CD4-positive, alpha-beta memory T cell (primary cell): ENCODE measurements at regions not wholly inside any gene's neighbourhood (a gene's known extent, or its start where the extent isn't known, plus 50 kb on each side); places are given as distances from the start of the nearest gene placed in this dataset.

Experiments used
- CTCF ChIA-PET: fragments of 350-600 bp; sonication (Branson Sonifier 250); formaldehyde crosslinking; loops from one replicate; lab custom pipeline; 2021; ENCODE audit warnings: inconsistent platforms; ENCODE audit not compliant: partially characterized antibody; lab: Charles Lee
- POLR2A ChIA-PET: fragments of 350-600 bp; sonication (Branson Sonifier 250); formaldehyde crosslinking; loops from one replicate; lab custom pipeline; 2021; ENCODE audit not compliant: partially characterized antibody; lab: Charles Lee
- DNase-seq, 5 donors: peaks; one replicate each; pipeline versions ENCODE4 v3.0.0 to v3.0.0-alpha.2; 2020 to 2022; ENCODE audit warnings: mixed read lengths in 1 of 5
- H3K27ac ChIP-seq: one replicate; pipeline ENCODE4 v1.7.0; 2013; ENCODE audit warnings: low read depth, low read length
- H3K27me3 ChIP-seq: 2 replicates; pipeline ENCODE4 v1.7.0; 2013; ENCODE audit warnings: mild to moderate bottlenecking, low read length, moderate library complexity; ENCODE audit not compliant: insufficient read depth
- H3K36me3 ChIP-seq: 2 replicates; pipeline ENCODE4 v1.7.0; 2013; ENCODE audit warnings: mild to moderate bottlenecking, low read length, moderate library complexity; ENCODE audit not compliant: insufficient read depth
- H3K4me1 ChIP-seq: 2 replicates; pipeline ENCODE4 v1.7.0; 2013; ENCODE audit warnings: mild to moderate bottlenecking, low read length, moderate library complexity; ENCODE audit not compliant: insufficient read depth
- H3K4me3 ChIP-seq, 2 donors: one replicate each; pipeline ENCODE4 v1.7.0; 2013; ENCODE audit warnings: low read length in 2 of 2, mild to moderate bottlenecking in 1 of 2
- H3K9me3 ChIP-seq, 2 donors: one replicate each; pipeline ENCODE4 v1.7.0; 2013; ENCODE audit warnings: low read length in 2 of 2, control low read depth in 1 of 2; ENCODE audit not compliant: control insufficient read depth in 1 of 2
- H3K27ac Mint-ChIP-seq, 7 donors: one replicate each; pipeline ENCODE4 v1.8.0; 2020 to 2021; ENCODE audit warnings: mixed read lengths in 7 of 7, mild to moderate bottlenecking in 6 of 7, inconsistent platforms in 3 of 7, moderate library complexity in 3 of 7
- H3K27me3 Mint-ChIP-seq, 2 donors: one replicate each; pipeline ENCODE4 v1.8.0; 2020 to 2021; ENCODE audit warnings: mixed read lengths in 2 of 2
- H3K36me3 Mint-ChIP-seq, 2 donors: one replicate each; pipeline ENCODE4 v1.8.0; 2020 to 2021; ENCODE audit warnings: mixed read lengths in 2 of 2, inconsistent platforms in 1 of 2, mild to moderate bottlenecking in 1 of 2
- H3K4me1 Mint-ChIP-seq, 4 donors: one replicate each; pipeline ENCODE4 v1.8.0; 2020 to 2021; ENCODE audit warnings: mixed read lengths in 4 of 4, mild to moderate bottlenecking in 1 of 4
- H3K4me3 Mint-ChIP-seq, 8 donors: one replicate each; pipeline ENCODE4 v1.8.0; 2020 to 2021; ENCODE audit warnings: mixed read lengths in 8 of 8, mild to moderate bottlenecking in 7 of 8, moderate library complexity in 6 of 8, inconsistent platforms in 3 of 8
- H3K9me3 Mint-ChIP-seq, 8 donors: one replicate each; pipeline ENCODE4 v1.8.0; 2020 to 2021; ENCODE audit warnings: mixed read lengths in 8 of 8, mild to moderate bottlenecking in 5 of 8, inconsistent platforms in 3 of 8, moderate library complexity in 1 of 8
- intact Hi-C: fragments of 100-400 bp; cut with micrococcal nuclease; formaldehyde crosslinking; loops from one replicate; pipeline ENCODE4 v1.15.1; 2023

GRCh38 chr5:144880513-144880912, 709.8 kb downstream of the KCTD16 start:
- H3K27ac ChIP-seq, result no peak overlapping the region
- no peaks in the 10 kb centered on the region for H3K4me1 ChIP-seq
- ChIA-PET CTCF (no interaction called here), POLR2A (no interaction called here)
- DNase-seq, result no peak
- Mint-ChIP-seq H3K9me3 (peaks cover 0 to 7% (median 4%) of the 10 kb centered on the region in 8 donors), H3K36me3 (no peaks in the 10 kb centered on the region), H3K4me3 (no peak overlapping the region), H3K27me3 (no peaks in the 10 kb centered on the region), H3K27ac (no peak overlapping the region), H3K4me1 (no peaks in the 10 kb centered on the region)
- H3K36me3 ChIP-seq, result no peaks in the 10 kb centered on the region
- H3K4me3 ChIP-seq, result no peak overlapping the region
- intact Hi-C loops, result no loop called here
- H3K9me3 ChIP-seq, result no peaks in the 10 kb centered on the region
- H3K27me3 ChIP-seq, result no peaks in the 10 kb centered on the region

GRCh38 chr5:144876990-144877389, 706.3 kb downstream of the KCTD16 start:
- no peak overlapping the region for H3K27ac Mint-ChIP-seq
- no peak overlapping the region for H3K4me3 Mint-ChIP-seq
- Histone ChIP-seq H3K9me3 (no peaks in the 10 kb centered on the region), H3K4me3 (no peak overlapping the region), H3K27me3 (no peaks in the 10 kb centered on the region), H3K4me1 (no peaks in the 10 kb centered on the region), H3K27ac (no peak overlapping the region), H3K36me3 (no peaks in the 10 kb centered on the region)
- no peaks in the 10 kb centered on the region for H3K27me3 Mint-ChIP-seq
- H3K9me3 Mint-ChIP-seq, result peaks cover 0 to 14% (median 3%) of the 10 kb centered on the region in 8 donors
- no peak for DNase-seq
- intact Hi-C loops, result no loop called here
- no peaks in the 10 kb centered on the region for H3K36me3 Mint-ChIP-seq
- POLR2A ChIA-PET, result no interaction called here
- CTCF ChIA-PET, result no interaction called here
- no peaks in the 10 kb centered on the region for H3K4me1 Mint-ChIP-seq

- CTCF ChIA-PET, result no interaction called here
- intact Hi-C loops, result no loop called here
Observed at GRCh38 chr5:144873076-144873475, 702.4 kb downstream of the KCTD16 start.

GRCh38 chr5:144864118-144864517, 693.4 kb downstream of the KCTD16 start:
- Mint-ChIP-seq H3K27me3 (no peaks in the 10 kb centered on the region), H3K4me3 (no peak overlapping the region), H3K4me1 (no peaks in the 10 kb centered on the region), H3K36me3 (no peaks in the 10 kb centered on the region), H3K27ac (no peak overlapping the region), H3K9me3 (peaks cover 0 to 16% (median 5%) of the 10 kb centered on the region in 8 donors)
- H3K27me3 ChIP-seq, result no peaks in the 10 kb centered on the region
- no peak overlapping the region for H3K4me3 ChIP-seq
- ChIA-PET CTCF (no interaction called here), POLR2A (no interaction called here)
- H3K9me3 ChIP-seq, result no peaks in the 10 kb centered on the region
- no peaks in the 10 kb centered on the region for H3K4me1 ChIP-seq
- no peak overlapping the region for H3K27ac ChIP-seq
- DNase-seq, result no peak
- H3K36me3 ChIP-seq, result no peaks in the 10 kb centered on the region
- intact Hi-C loops, result no loop called here

More at GRCh38 chr5:144873076-144873475, 702.4 kb downstream of the KCTD16 start:
- Histone ChIP-seq H3K36me3 (no peaks in the 10 kb centered on the region), H3K4me3 (no peak overlapping the region), H3K9me3 (no peaks in the 10 kb centered on the region), H3K4me1 (no peaks in the 10 kb centered on the region), H3K27ac (no peak overlapping the region), H3K27me3 (no peaks in the 10 kb centered on the region)
- Mint-ChIP-seq H3K4me1 (no peaks in the 10 kb centered on the region), H3K4me3 (no peak overlapping the region), H3K27ac (no peak overlapping the region), H3K36me3 (no peaks in the 10 kb centered on the region), H3K27me3 (no peaks in the 10 kb centered on the region), H3K9me3 (peaks cover 0 to 13% (median 4%) of the 10 kb centered on the region in 8 donors)
- POLR2A ChIA-PET, result no interaction called here
- DNase-seq, result no peak

GRCh38 chr5:144857454-144857853, 686.8 kb downstream of the KCTD16 start:
- Histone ChIP-seq H3K27me3 (no peaks in the 10 kb centered on the region), H3K36me3 (no peaks in the 10 kb centered on the region), H3K4me3 (no peak overlapping the region), H3K27ac (no peak overlapping the region), H3K4me1 (no peaks in the 10 kb centered on the region), H3K9me3 (no peaks in the 10 kb centered on the region)
- peaks cover 0 to 5% (median 2%) of the 10 kb centered on the region in 8 donors for H3K9me3 Mint-ChIP-seq
- H3K4me3 Mint-ChIP-seq, result no peak overlapping the region
- H3K4me1 Mint-ChIP-seq, result no peaks in the 10 kb centered on the region
- H3K27me3 Mint-ChIP-seq, result no peaks in the 10 kb centered on the region
- ChIA-PET CTCF (no interaction called here), POLR2A (no interaction called here)
- H3K36me3 Mint-ChIP-seq, result no peaks in the 10 kb centered on the region
- H3K27ac Mint-ChIP-seq, result no peak overlapping the region
- no peak for DNase-seq
- intact Hi-C loops, result no loop called here

GRCh38 chr5:144844086-144844485, 673.4 kb downstream of the KCTD16 start:
- no peaks in the 10 kb centered on the region for H3K27me3 ChIP-seq
- no peak overlapping the region for H3K27ac ChIP-seq
- H3K36me3 ChIP-seq, result no peaks in the 10 kb centered on the region
- CTCF ChIA-PET, result no interaction called here
- Mint-ChIP-seq H3K27me3 (no peaks in the 10 kb centered on the region), H3K9me3 (peaks cover 2 to 17% (median 6%) of the 10 kb centered on the region in 8 donors), H3K4me1 (no peaks in the 10 kb centered on the region), H3K4me3 (no peak overlapping the region), H3K36me3 (no peaks in the 10 kb centered on the region), H3K27ac (no peak overlapping the region)
- H3K9me3 ChIP-seq, result no peaks in the 10 kb centered on the region
- POLR2A ChIA-PET, result no interaction called here
- no peak for DNase-seq
- intact Hi-C loops, result no loop called here
- H3K4me3 ChIP-seq, result no peak overlapping the region
- no peaks in the 10 kb centered on the region for H3K4me1 ChIP-seq

GRCh38 chr5:144832416-144832815, 661.7 kb downstream of the KCTD16 start:
- intact Hi-C loops, result no loop called here
- no peak overlapping the region for H3K4me3 Mint-ChIP-seq
- peaks cover 0 to 15% (median 10%) of the 10 kb centered on the region in 8 donors for H3K9me3 Mint-ChIP-seq
- CTCF ChIA-PET, result no interaction called here
- no peak overlapping the region for H3K4me3 ChIP-seq
- H3K27ac Mint-ChIP-seq, result no peak overlapping the region
- no peaks in the 10 kb centered on the region for H3K36me3 ChIP-seq
- no peak for DNase-seq
- H3K4me1 ChIP-seq, result no peaks in the 10 kb centered on the region
- no peaks in the 10 kb centered on the region for H3K27me3 Mint-ChIP-seq
- no peaks in the 10 kb centered on the region for H3K9me3 ChIP-seq
- H3K4me1 Mint-ChIP-seq, result no peaks in the 10 kb centered on the region
- H3K27me3 ChIP-seq, result no peaks in the 10 kb centered on the region
- H3K27ac ChIP-seq, result no peak overlapping the region
- no peaks in the 10 kb centered on the region for H3K36me3 Mint-ChIP-seq
- POLR2A ChIA-PET, result no interaction called here

GRCh38 chr5:144831650-144832049, 661.0 kb downstream of the KCTD16 start:
- H3K27ac ChIP-seq, result no peak overlapping the region
- H3K4me1 ChIP-seq, result no peaks in the 10 kb centered on the region
- H3K36me3 ChIP-seq, result no peaks in the 10 kb centered on the region
- no peaks in the 10 kb centered on the region for H3K27me3 ChIP-seq
- Mint-ChIP-seq H3K4me1 (no peaks in the 10 kb centered on the region), H3K4me3 (no peak overlapping the region), H3K27me3 (no peaks in the 10 kb centered on the region), H3K9me3 (peaks cover 0 to 15% (median 8%) of the 10 kb centered on the region in 8 donors), H3K27ac (no peak overlapping the region), H3K36me3 (no peaks in the 10 kb centered on the region)
- intact Hi-C loops, result no loop called here
- POLR2A ChIA-PET, result no interaction called here
- no peak overlapping the region for H3K4me3 ChIP-seq
- CTCF ChIA-PET, result no interaction called here
- no peaks in the 10 kb centered on the region for H3K9me3 ChIP-seq
- no peak for DNase-seq
